Activated T-helper 1 cell treated with anti-CD3 and anti-CD28 coated beads, Interleukin-12 subunit alpha, Interleukin-12 subunit beta, Interleukin-2, Interleukin-4 antibody, amounts not matched to agents 30 ng/mL and 10 ng/mL and 1 ng/mL, durations not matched to agents 14 hours and 24 hours and 36 hours (primary cell): ENCODE measurements at regions not wholly inside any gene's neighbourhood (a gene's known extent, or its start where the extent isn't known, plus 50 kb on each side); places are given as distances from the start of the nearest gene placed in this dataset.
A peak's percentile ranks its signal among the peaks of the same experiment; 100 is the strongest.

Experiments used
- DNase-seq: peaks from one replicate; pipeline ENCODE4 v3.0.0; 2021; ENCODE audit warnings: low spot score
- H3K27ac Mint-ChIP-seq: one replicate; pipeline ENCODE4 v1.8.0; 2021; ENCODE audit warnings: mild to moderate bottlenecking, mixed read lengths
- H3K27me3 Mint-ChIP-seq: one replicate; pipeline ENCODE4 v1.8.0; 2022; ENCODE audit warnings: mild to moderate bottlenecking, moderate library complexity, mixed read lengths; ENCODE audit not compliant: insufficient read depth
- H3K36me3 Mint-ChIP-seq: one replicate; pipeline ENCODE4 v1.8.0; 2021; ENCODE audit warnings: low read depth, mixed read lengths
- H3K4me1 Mint-ChIP-seq: one replicate; pipeline ENCODE4 v1.8.0; 2021; ENCODE audit warnings: low read depth, mixed read lengths
- H3K4me3 Mint-ChIP-seq: one replicate; pipeline ENCODE4 v1.8.0; 2021; ENCODE audit warnings: mild to moderate bottlenecking, moderate library complexity, mixed read lengths
- H3K9me3 Mint-ChIP-seq: one replicate; pipeline ENCODE4 v1.8.0; 2021; ENCODE audit warnings: mixed read lengths
- intact Hi-C: fragments of 100-400 bp; cut with micrococcal nuclease; formaldehyde crosslinking; loops from one replicate; pipeline ENCODE4 v1.15.1; 2024

GRCh38 chr14:62126879-62127478 is 364.8 kb downstream of the SNAPC1 start:
- no peak overlapping the region for H3K4me3 Mint-ChIP-seq
- H3K4me1 Mint-ChIP-seq: no peaks in the 10 kb centered on the region
- intact Hi-C loops: loop anchor here (1.0 to 10.0 kb wide), 7 partner anchors 204 to 858 kb away; partner anchors contain the start of gene SNAPC1
- H3K9me3 Mint-ChIP-seq: no peaks in the 10 kb centered on the region
- H3K27me3 Mint-ChIP-seq: peaks cover 44% of the 10 kb centered on the region
- no peak overlapping the region for H3K27ac Mint-ChIP-seq
- no peaks in the 10 kb centered on the region for H3K36me3 Mint-ChIP-seq
- DNase-seq: no peak

- intact Hi-C loops: no loop called here
- Mint-ChIP-seq H3K4me3 (no peak overlapping the region), H3K4me1 (no peaks in the 10 kb centered on the region), H3K27ac (no peak overlapping the region), H3K36me3 (no peaks in the 10 kb centered on the region), H3K9me3 (no peaks in the 10 kb centered on the region), H3K27me3 (peaks cover 45% of the 10 kb centered on the region)
- DNase-seq: no peak
These were observed 368.2 kb downstream of the SNAPC1 start for GRCh38 chr14:62130441-62130840.

GRCh38 chr14:62133776-62134550 is 371.7 kb downstream of the SNAPC1 start:
- Mint-ChIP-seq H3K4me1 (no peaks in the 10 kb centered on the region), H3K4me3 (no peak overlapping the region), H3K27ac (no peak overlapping the region), H3K36me3 (no peaks in the 10 kb centered on the region), H3K9me3 (no peaks in the 10 kb centered on the region), H3K27me3 (peaks cover 27% of the 10 kb centered on the region)
- intact Hi-C loops: no loop called here
- DNase-seq: no peak

- Mint-ChIP-seq H3K27me3 (peaks cover 8% of the 10 kb centered on the region), H3K4me3 (no peak overlapping the region), H3K27ac (no peak overlapping the region), H3K36me3 (no peaks in the 10 kb centered on the region), H3K9me3 (no peaks in the 10 kb centered on the region), H3K4me1 (no peaks in the 10 kb centered on the region)
- DNase-seq: no peak
- intact Hi-C loops: no loop called here
These were observed 376.4 kb downstream of the SNAPC1 start for GRCh38 chr14:62138593-62138992.

- intact Hi-C loops: no loop called here
- no peaks in the 10 kb centered on the region for H3K9me3 Mint-ChIP-seq
- no peaks in the 10 kb centered on the region for H3K36me3 Mint-ChIP-seq
- no peak overlapping the region for H3K27ac Mint-ChIP-seq
- DNase-seq: no peak
- no peak overlapping the region for H3K4me3 Mint-ChIP-seq
- no peaks in the 10 kb centered on the region for H3K4me1 Mint-ChIP-seq
- peaks cover 2% of the 10 kb centered on the region for H3K27me3 Mint-ChIP-seq
These were observed 378.9 kb downstream of the SNAPC1 start for GRCh38 chr14:62141139-62141538.

- Mint-ChIP-seq H3K4me1 (no peaks in the 10 kb centered on the region), H3K4me3 (no peak overlapping the region), H3K27ac (no peak overlapping the region), H3K36me3 (no peaks in the 10 kb centered on the region), H3K9me3 (peaks cover 7% of the 10 kb centered on the region), H3K27me3 (peaks cover 2% of the 10 kb centered on the region)
- no peak for DNase-seq
- intact Hi-C loops: no loop called here
These were observed 381.0 kb downstream of the SNAPC1 start for GRCh38 chr14:62143245-62143644.

GRCh38 chr14:62144863-62145262 is 382.6 kb downstream of the SNAPC1 start:
- Mint-ChIP-seq H3K27me3 (peaks cover 4% of the 10 kb centered on the region), H3K36me3 (no peaks in the 10 kb centered on the region), H3K27ac (no peak overlapping the region), H3K4me1 (no peaks in the 10 kb centered on the region), H3K4me3 (no peak overlapping the region), H3K9me3 (peaks cover 7% of the 10 kb centered on the region)
- no peak for DNase-seq
- intact Hi-C loops: no loop called here

GRCh38 chr14:62146030-62146429 is 383.8 kb downstream of the SNAPC1 start:
- no peak overlapping the region for H3K27ac Mint-ChIP-seq
- no peak for DNase-seq
- intact Hi-C loops: no loop called here
- no peak overlapping the region for H3K4me3 Mint-ChIP-seq
- H3K27me3 Mint-ChIP-seq: peaks cover 4% of the 10 kb centered on the region
- H3K9me3 Mint-ChIP-seq: peaks cover 7% of the 10 kb centered on the region
- no peaks in the 10 kb centered on the region for H3K36me3 Mint-ChIP-seq
- H3K4me1 Mint-ChIP-seq: no peaks in the 10 kb centered on the region

- intact Hi-C loops: no loop called here
- no peak for DNase-seq
- Mint-ChIP-seq H3K9me3 (no peaks in the 10 kb centered on the region), H3K4me1 (no peaks in the 10 kb centered on the region), H3K36me3 (no peaks in the 10 kb centered on the region), H3K27me3 (peaks cover 7% of the 10 kb centered on the region), H3K4me3 (no peak overlapping the region), H3K27ac (no peak overlapping the region)
These were observed 393.8 kb downstream of the SNAPC1 start for GRCh38 chr14:62156052-62156451.

- H3K36me3 Mint-ChIP-seq: no peaks in the 10 kb centered on the region
- H3K27me3 Mint-ChIP-seq: peaks cover 3% of the 10 kb centered on the region
- no peak overlapping the region for H3K27ac Mint-ChIP-seq
- DNase-seq: no peak
- intact Hi-C loops: no loop called here
- no peak overlapping the region for H3K4me3 Mint-ChIP-seq
- H3K9me3 Mint-ChIP-seq: no peaks in the 10 kb centered on the region
- no peaks in the 10 kb centered on the region for H3K4me1 Mint-ChIP-seq
These were observed 396.6 kb downstream of the SNAPC1 start for GRCh38 chr14:62158779-62159178.

- H3K36me3 Mint-ChIP-seq: no peaks in the 10 kb centered on the region
- intact Hi-C loops: no loop called here
These were observed 397.1 kb downstream of the SNAPC1 start for GRCh38 chr14:62159314-62159713.

GRCh38 chr14:62162998-62163589 is 400.9 kb downstream of the SNAPC1 start:
- H3K4me1 Mint-ChIP-seq: no peaks in the 10 kb centered on the region
- intact Hi-C loops: loop anchor here (1.0 to 5.0 kb wide), 2 partner anchors 1113 to 1609 kb away; no protein-coding TSS in a partner anchor
- no peak overlapping the region for H3K27ac Mint-ChIP-seq
- H3K36me3 Mint-ChIP-seq: no peaks in the 10 kb centered on the region
- H3K9me3 Mint-ChIP-seq: no peaks in the 10 kb centered on the region
- peaks cover 5% of the 10 kb centered on the region for H3K27me3 Mint-ChIP-seq
- no peak overlapping the region for H3K4me3 Mint-ChIP-seq
- DNase-seq: peak; percentile 3

More at GRCh38 chr14:62159314-62159713, 397.1 kb downstream of the SNAPC1 start:
- H3K4me3 Mint-ChIP-seq: no peak overlapping the region
- DNase-seq: no peak
- no peaks in the 10 kb centered on the region for H3K4me1 Mint-ChIP-seq
- no peak overlapping the region for H3K27ac Mint-ChIP-seq
- H3K27me3 Mint-ChIP-seq: peaks cover 3% of the 10 kb centered on the region
- no peaks in the 10 kb centered on the region for H3K9me3 Mint-ChIP-seq

- H3K36me3 Mint-ChIP-seq: no peaks in the 10 kb centered on the region
- H3K9me3 Mint-ChIP-seq: no peaks in the 10 kb centered on the region
- intact Hi-C loops: no loop called here
These were observed 406.4 kb downstream of the SNAPC1 start for GRCh38 chr14:62168564-62169155.

More at GRCh38 chr14:62168564-62169155, 406.4 kb downstream of the SNAPC1 start:
- DNase-seq: no peak
- H3K4me3 Mint-ChIP-seq: no peak overlapping the region
- peaks cover 7% of the 10 kb centered on the region for H3K27me3 Mint-ChIP-seq
- no peaks in the 10 kb centered on the region for H3K4me1 Mint-ChIP-seq
- no peak overlapping the region for H3K27ac Mint-ChIP-seq
